SU-DHL-6 (cell line): ENCODE measurements at regions not wholly inside any gene's neighbourhood (a gene's known extent, or its start where the extent isn't known, plus 50 kb on each side); places are given as distances from the start of the nearest gene placed in this dataset.

Experiments
- H2AFZ ChIP-seq: fragments of 200-600 bp; sonication (generic); 2 replicates; pipeline ENCODE4 v1.6.1; 2014; ENCODE audit warnings: low read depth, mild to moderate bottlenecking, moderate library complexity, mixed read lengths, antibody characterized with exemption, low read length; ENCODE audit not compliant: severe bottlenecking
- H3F3A ChIP-seq: fragments of 200-600 bp; shearing (Covaris generic); 2 replicates; pipeline ENCODE4 v1.6.0; 2016; ENCODE audit warnings: antibody characterized with exemption, mild to moderate bottlenecking; ENCODE audit not compliant: insufficient read depth
- H3K27ac ChIP-seq: fragments of 200-600 bp; sonication (generic); 2 replicates; pipeline ENCODE4 v1.5.1; 2016; ENCODE audit warnings: low read depth, mild to moderate bottlenecking, low read length, moderate library complexity, mixed read lengths
- H3K27me3 ChIP-seq: fragments of 200-600 bp; sonication (generic), shearing (Covaris generic); 2 replicates; pipeline ENCODE4 v1.6.0; 2014; ENCODE audit warnings: mild to moderate bottlenecking, low read length
- H3K36me3 ChIP-seq: fragments of 200-600 bp; sonication (generic); 2 replicates; pipeline ENCODE4 v1.6.1; 2014; ENCODE audit warnings: mild to moderate bottlenecking, low read length, mixed read lengths
- H3K4me2 ChIP-seq: fragments of 300-600, 200-600 bp; shearing (Covaris generic), sonication (generic); 2 replicates; pipeline ENCODE4 v1.6.0; 2014; ENCODE audit warnings: low read length, low read depth, mild to moderate bottlenecking; ENCODE audit not compliant: poor library complexity, severe bottlenecking
- H3K4me3 ChIP-seq: fragments of 200-600 bp; sonication (generic); 2 replicates; pipeline ENCODE4 v1.5.1; 2014; ENCODE audit warnings: antibody characterized with exemption, low read length, mild to moderate bottlenecking, mixed read lengths; ENCODE audit not compliant: insufficient read depth, poor library complexity, severe bottlenecking
- H3K79me2 ChIP-seq: fragments of 200-600 bp; sonication (generic); 2 replicates; pipeline ENCODE4 v1.6.1; 2014; ENCODE audit warnings: mild to moderate bottlenecking, low read length, moderate library complexity; ENCODE audit not compliant: insufficient read depth
- H3K9ac ChIP-seq: fragments of 200-600 bp; sonication (generic); 2 replicates; pipeline ENCODE4 v1.7.0; 2014; ENCODE audit warnings: mild to moderate bottlenecking, low read length
- H3K9me2 ChIP-seq: fragments of 200-600 bp; sonication (generic); replicated peaks from 2 replicates; pipeline ENCODE4 v1.6.1; 2014; ENCODE audit warnings: low read length; ENCODE audit not compliant: insufficient read depth
- H3K9me3 ChIP-seq: fragments of 200-600 bp; sonication (generic); 2 replicates; pipeline ENCODE4 v1.6.1; 2014; ENCODE audit warnings: low read length, mixed read lengths; ENCODE audit not compliant: insufficient read depth
- H4K20me1 ChIP-seq: fragments of 200-600 bp; sonication (generic); 2 replicates; pipeline ENCODE4 v1.6.1; 2014; ENCODE audit warnings: low read depth, mild to moderate bottlenecking, antibody characterized with exemption, low read length, moderate library complexity, mixed read lengths
- EZH2phosphoT487 ChIP-seq: fragments of 200-600 bp; sonication (generic), shearing (Covaris generic); conservative IDR thresholded peaks from 2 replicates; pipeline ENCODE4 v1.6.1; 2018; ENCODE audit warnings: mild to moderate bottlenecking, antibody characterized with exemption, low read length, moderate library complexity, mixed read lengths
- TF ChIP-seq, protein P1 (sequence below): fragments of 200-600 bp; sonication (generic); IDR thresholded peaks from one replicate; pipeline ENCODE4 v1.5.1; 2017; ENCODE audit warnings: antibody characterized with exemption, mild to moderate bottlenecking, low read length, moderate library complexity; ENCODE audit not compliant: insufficient read depth, poor library complexity, severe bottlenecking

- Histone ChIP-seq H3K4me2 (no peak overlapping the region), H3K9me3 (no peaks in the 10 kb centered on the region), H3K9me2 (no peaks in the 10 kb centered on the region), H3K27me3 (no peaks in the 10 kb centered on the region), H4K20me1 (no peaks in the 10 kb centered on the region), H3K79me2 (no peaks in the 10 kb centered on the region), H3K36me3 (no peaks in the 10 kb centered on the region), H3F3A (no peaks in the 10 kb centered on the region), H3K9ac (no peak overlapping the region), H3K4me3 (no peak overlapping the region), H3K27ac (no peak overlapping the region), H2AFZ (no peak overlapping the region)
- TF ChIP-seq EZH2phosphoT487 = no peak
- TF ChIP-seq, protein P1, sequence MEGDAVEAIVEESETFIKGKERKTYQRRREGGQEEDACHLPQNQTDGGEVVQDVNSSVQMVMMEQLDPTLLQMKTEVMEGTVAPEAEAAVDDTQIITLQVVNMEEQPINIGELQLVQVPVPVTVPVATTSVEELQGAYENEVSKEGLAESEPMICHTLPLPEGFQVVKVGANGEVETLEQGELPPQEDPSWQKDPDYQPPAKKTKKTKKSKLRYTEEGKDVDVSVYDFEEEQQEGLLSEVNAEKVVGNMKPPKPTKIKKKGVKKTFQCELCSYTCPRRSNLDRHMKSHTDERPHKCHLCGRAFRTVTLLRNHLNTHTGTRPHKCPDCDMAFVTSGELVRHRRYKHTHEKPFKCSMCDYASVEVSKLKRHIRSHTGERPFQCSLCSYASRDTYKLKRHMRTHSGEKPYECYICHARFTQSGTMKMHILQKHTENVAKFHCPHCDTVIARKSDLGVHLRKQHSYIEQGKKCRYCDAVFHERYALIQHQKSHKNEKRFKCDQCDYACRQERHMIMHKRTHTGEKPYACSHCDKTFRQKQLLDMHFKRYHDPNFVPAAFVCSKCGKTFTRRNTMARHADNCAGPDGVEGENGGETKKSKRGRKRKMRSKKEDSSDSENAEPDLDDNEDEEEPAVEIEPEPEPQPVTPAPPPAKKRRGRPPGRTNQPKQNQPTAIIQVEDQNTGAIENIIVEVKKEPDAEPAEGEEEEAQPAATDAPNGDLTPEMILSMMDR = no peak
These were observed 198.6 kb downstream of the KBTBD8 start for GRCh38 chr3:67196677-67197076.

DNA sequence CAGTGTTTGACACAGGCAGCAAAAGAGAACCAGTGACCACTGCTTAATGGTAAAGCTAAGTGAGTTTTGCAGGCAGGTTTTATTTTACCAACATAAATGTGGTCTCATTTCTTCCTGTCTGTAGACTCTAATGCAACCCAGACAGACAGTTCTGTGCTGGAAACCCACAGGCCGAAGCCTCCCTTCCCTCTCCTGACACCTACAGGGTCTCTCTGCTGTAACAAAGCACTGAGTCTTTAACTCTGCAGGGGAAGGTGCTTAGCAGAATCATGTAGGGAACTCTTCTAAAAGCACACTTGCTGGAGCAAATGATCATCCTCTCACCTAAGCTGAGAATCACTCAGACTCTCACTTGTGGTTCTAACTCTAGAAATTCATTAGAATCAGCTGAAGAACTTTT, 200.3 kb downstream of the KBTBD8 start:
- H3K27me3 ChIP-seq = no peaks in the 10 kb centered on the region
- H3K9ac ChIP-seq = no peak overlapping the region
- no peaks in the 10 kb centered on the region for H3K9me3 ChIP-seq
- no peaks in the 10 kb centered on the region for H3K79me2 ChIP-seq
- no peaks in the 10 kb centered on the region for H3F3A ChIP-seq
- no peak overlapping the region for H3K4me2 ChIP-seq
- no peak overlapping the region for H3K4me3 ChIP-seq
- H4K20me1 ChIP-seq = no peaks in the 10 kb centered on the region
- H3K27ac ChIP-seq = no peak overlapping the region
- H3K9me2 ChIP-seq = no peaks in the 10 kb centered on the region
- no peak overlapping the region for H2AFZ ChIP-seq
- no peaks in the 10 kb centered on the region for H3K36me3 ChIP-seq
- TF ChIP-seq, protein P1 = no peak
- no peak for TF ChIP-seq EZH2phosphoT487

GRCh38 chr3:67200618-67201017, 202.5 kb downstream of the KBTBD8 start:
- TF ChIP-seq, protein P1 = no peak
- no peak for TF ChIP-seq EZH2phosphoT487
- Histone ChIP-seq H3K27ac (no peak overlapping the region), H3K79me2 (no peaks in the 10 kb centered on the region), H3K36me3 (no peaks in the 10 kb centered on the region), H2AFZ (no peak overlapping the region), H3K4me2 (no peak overlapping the region), H3K9me2 (no peaks in the 10 kb centered on the region), H3K9ac (no peak overlapping the region), H4K20me1 (no peaks in the 10 kb centered on the region), H3F3A (no peaks in the 10 kb centered on the region), H3K9me3 (no peaks in the 10 kb centered on the region), H3K4me3 (no peak overlapping the region), H3K27me3 (no peaks in the 10 kb centered on the region)

DNA sequence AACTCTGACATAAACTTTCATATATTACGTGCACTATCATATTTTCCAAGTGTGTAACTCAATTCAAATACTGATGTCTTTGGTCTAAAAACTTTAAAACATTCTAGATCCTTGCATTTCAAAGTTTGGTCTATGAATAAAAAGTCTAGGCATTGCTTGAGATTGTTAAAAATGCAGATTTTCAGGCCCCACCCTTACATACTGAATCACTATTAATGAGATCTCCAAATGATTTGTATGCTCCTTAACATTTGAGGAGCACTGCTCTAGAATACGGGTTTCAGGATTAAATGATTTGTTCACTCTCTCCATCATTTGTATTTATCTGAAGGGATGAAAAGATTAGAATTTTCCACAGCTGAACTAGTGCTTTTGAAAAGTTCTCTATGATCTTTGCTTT, 202.9 kb downstream of the KBTBD8 start:
- no peak overlapping the region for H3K9ac ChIP-seq
- H3K27ac ChIP-seq = no peak overlapping the region
- H2AFZ ChIP-seq = no peak overlapping the region
- no peak for TF ChIP-seq EZH2phosphoT487
- TF ChIP-seq, protein P1 = no peak
- no peaks in the 10 kb centered on the region for H3K36me3 ChIP-seq
- H3K9me2 ChIP-seq = no peaks in the 10 kb centered on the region
- H3K79me2 ChIP-seq = no peaks in the 10 kb centered on the region
- no peaks in the 10 kb centered on the region for H3K9me3 ChIP-seq
- no peak overlapping the region for H3K4me3 ChIP-seq
- H3K4me2 ChIP-seq = no peak overlapping the region
- no peaks in the 10 kb centered on the region for H3K27me3 ChIP-seq
- no peaks in the 10 kb centered on the region for H3F3A ChIP-seq
- H4K20me1 ChIP-seq = no peaks in the 10 kb centered on the region
